ENCODE measurements at regions not wholly inside any gene's neighbourhood (a gene's known extent, or its start where the extent isn't known, plus 50 kb on each side); places are given as distances from the start of the nearest gene placed in this dataset.

GRCh38 chrX:25156323-25156722 lies 140.6 kb upstream of the ARX start:
- no peak for TF ChIP-seq CTCF (IDR thresholded peaks at IDR 0.05)
- TF ChIP-seq POLR2A (IDR thresholded peaks at IDR 0.05), result no peak
